ENCODE measurements at regions not wholly inside any gene's neighbourhood (a gene's known extent, or its start where the extent isn't known, plus 50 kb on each side); places are given as distances from the start of the nearest gene placed in this dataset.
"Not testable (repeated sequence)": the region's sequence is repeated elsewhere in the genome, so short reads cannot be mapped to it uniquely, and the experiment has no call there.

GRCh38 chr11:129503646-129504045 lies 128.0 kb downstream of the BARX2 start:
- no peak for DNase-seq (ENCODE audit: low spot score)

- no peak for DNase-seq (ENCODE audit: low spot score)
Observed at GRCh38 chr11:129505266-129505665, 129.6 kb downstream of the BARX2 start.

- DNase-seq (ENCODE audit: low spot score) = no peak
Observed at GRCh38 chr11:129508163-129508562, 132.5 kb downstream of the BARX2 start.

GRCh38 chr11:129528296-129528695 lies 152.6 kb downstream of the BARX2 start:
- DNase-seq (ENCODE audit: low spot score) = no peak

- DNase-seq (ENCODE audit: low spot score) = no peak
Observed at GRCh38 chr11:129530154-129530895, 154.7 kb downstream of the BARX2 start.

- no peak for DNase-seq (ENCODE audit: low spot score)
Observed at GRCh38 chr11:129533395-129533794, 157.7 kb downstream of the BARX2 start.

GRCh38 chr11:129536338-129536737 lies 160.7 kb downstream of the BARX2 start:
- no peak for DNase-seq (ENCODE audit: low spot score)

GRCh38 chr11:129538323-129538722 lies 162.7 kb downstream of the BARX2 start:
- DNase-seq (ENCODE audit: low spot score) = no peak

GRCh38 chr11:129543515-129544290 lies 168.1 kb downstream of the BARX2 start:
- no peak for DNase-seq (ENCODE audit: low spot score)

GRCh38 chr11:129544691-129545090 lies 169.0 kb downstream of the BARX2 start:
- no peak for DNase-seq (ENCODE audit: low spot score)

GRCh38 chr11:129546266-129546665 lies 170.6 kb downstream of the BARX2 start:
- no peak for DNase-seq (ENCODE audit: low spot score)

GRCh38 chr11:129557421-129557820 lies 181.8 kb downstream of the BARX2 start:
- DNase-seq (ENCODE audit: low spot score) = no peak

GRCh38 chr11:129569007-129569406 lies 193.4 kb downstream of the BARX2 start:
- DNase-seq (ENCODE audit: low spot score) = no peak

GRCh38 chr11:129572667-129573066 lies 197.0 kb downstream of the BARX2 start:
- DNase-seq (ENCODE audit: low spot score) = not testable (repeated sequence)

GRCh38 chr11:129573161-129573560 lies 197.5 kb downstream of the BARX2 start:
- no peak for DNase-seq (ENCODE audit: low spot score)

- DNase-seq (ENCODE audit: low spot score) = no peak
Observed at GRCh38 chr11:129574431-129574830, 198.8 kb downstream of the BARX2 start.

GRCh38 chr11:129576652-129577051 lies 201.0 kb downstream of the BARX2 start:
- DNase-seq (ENCODE audit: low spot score) = no peak

- DNase-seq (ENCODE audit: low spot score) = no peak
Observed at GRCh38 chr11:129578006-129578405, 202.4 kb downstream of the BARX2 start.

GRCh38 chr11:129580278-129580677 lies 204.6 kb downstream of the BARX2 start:
- DNase-seq (ENCODE audit: low spot score) = no peak

GRCh38 chr11:129584316-129584715 lies 208.7 kb downstream of the BARX2 start:
- no peak for DNase-seq (ENCODE audit: low spot score)

GRCh38 chr11:129589190-129589860 lies 213.7 kb downstream of the BARX2 start:
- no peak for DNase-seq (ENCODE audit: low spot score)

- no peak for DNase-seq (ENCODE audit: low spot score)
Observed at GRCh38 chr11:129590030-129590752, 214.5 kb downstream of the BARX2 start.
